H1 (cell line): ENCODE measurements at regions not wholly inside any gene's neighbourhood (a gene's known extent, or its start where the extent isn't known, plus 50 kb on each side); places are given as distances from the start of the nearest gene placed in this dataset.

Experiments used
- ASH2L ChIP-seq: fragments of 200-600, 300-600 bp; sonication (generic); IDR thresholded peaks from one replicate; pipeline ENCODE4 v1.7.1; 2017; ENCODE audit warnings: low read length
- ATF3 ChIP-seq: IDR thresholded peaks from 2 replicates; pipeline ENCODE4 v1.6.1; 2011; ENCODE audit warnings: low read depth, mild to moderate bottlenecking, low read length; ENCODE audit not compliant: insufficient read depth
- CHD1 ChIP-seq: IDR thresholded peaks from 2 replicates; pipeline ENCODE4 v1.6.1; 2012; ENCODE audit warnings: low read depth, low read length, improper control_type of control experiment
- CHD7 ChIP-seq: fragments of 300-600 bp; sonication (generic); IDR thresholded peaks from 2 replicates; pipeline ENCODE4 v1.7.1; 2012; ENCODE audit warnings: low read length, moderate library complexity, mild to moderate bottlenecking, inconsistent platforms; ENCODE audit not compliant: insufficient replicate concordance
- RFX5 ChIP-seq: IDR thresholded peaks from 2 replicates; pipeline ENCODE4 v1.6.1; 2011; ENCODE audit warnings: low read depth, low read length, improper control_type of control experiment, borderline replicate concordance
- SIN3A ChIP-seq, 2 experiments: IDR thresholded peaks in 1 of 2; conservative IDR thresholded peaks in 1 of 2; 2 replicates each; pipeline ENCODE4 v1.6.1; 2011 to 2012; ENCODE audit warnings: low read length in 2 of 2, improper control_type of control experiment in 1 of 2, low read depth in 1 of 2, mild to moderate bottlenecking in 1 of 2
- SIX5 ChIP-seq: IDR thresholded peaks from 2 replicates; pipeline ENCODE4 v1.6.1; 2011; ENCODE audit warnings: mild to moderate bottlenecking, low read depth, low read length
- TBP ChIP-seq: IDR thresholded peaks from 2 replicates; pipeline ENCODE4 v1.6.1; 2011; ENCODE audit warnings: low read depth, low read length, improper control_type of control experiment

GRCh38 chr1:4273747-4274146 lies 373.7 kb upstream of the C1orf174 start (continued):
- no peak for TF ChIP-seq CHD7
- no peak for TF ChIP-seq SIX5
- TF ChIP-seq RFX5: no peak
- TF ChIP-seq SIN3A (conservative IDR thresholded peaks at IDR 0.05 in 1 of 2, IDR thresholded peaks at IDR 0.05 in 1 of 2; ENCODE audit: low read depth in 1 of 2, low read length in 2 of 2): no peak
- TF ChIP-seq CHD1: no peak
- TF ChIP-seq TBP: no peak
- no peak for TF ChIP-seq ASH2L
- no peak for TF ChIP-seq ATF3
